Midbrain (tissue), 1 donor: ENCODE measurements at regions not wholly inside any gene's neighbourhood (a gene's known extent, or its start where the extent isn't known, plus 50 kb on each side); places are given as distances from the start of the nearest gene placed in this dataset.

Experiments
- DNase-seq: peaks from one replicate; lab custom pipeline; 2025; lab: John Stamatoyannopoulos, UW

- DNase-seq = no peak
Measured at GRCh38 chr13:80591976-80592740, 251.2 kb upstream of the SPRY2 start.

- no peak for DNase-seq
Measured at GRCh38 chr13:80590551-80590950, 249.6 kb upstream of the SPRY2 start.

- no peak for DNase-seq
Measured at GRCh38 chr13:80586356-80586755, 245.4 kb upstream of the SPRY2 start.

GRCh38 chr13:80585531-80585930 lies 244.6 kb upstream of the SPRY2 start:
- no peak for DNase-seq

GRCh38 chr13:80584785-80585184 lies 243.9 kb upstream of the SPRY2 start:
- no peak for DNase-seq

- no peak for DNase-seq
Measured at GRCh38 chr13:80584306-80584705, 243.4 kb upstream of the SPRY2 start.

- DNase-seq = no peak
Measured at GRCh38 chr13:80577926-80578670, 237.2 kb upstream of the SPRY2 start.

- DNase-seq = no peak
Measured at GRCh38 chr13:80577285-80577684, 236.4 kb upstream of the SPRY2 start.

GRCh38 chr13:80574113-80574850 lies 233.4 kb upstream of the SPRY2 start:
- DNase-seq = no peak

- DNase-seq = no peak
Measured at GRCh38 chr13:80572923-80573316, 232.0 kb upstream of the SPRY2 start.

- no peak for DNase-seq
Measured at GRCh38 chr13:80572308-80572922, 231.5 kb upstream of the SPRY2 start.

- no peak for DNase-seq
Measured at GRCh38 chr13:80571346-80572307, 230.7 kb upstream of the SPRY2 start.

- DNase-seq = no peak
Measured at GRCh38 chr13:80563439-80563838, 222.5 kb upstream of the SPRY2 start.

- no peak for DNase-seq
Measured at GRCh38 chr13:80562433-80563156, 221.7 kb upstream of the SPRY2 start.

GRCh38 chr13:80560609-80561008 lies 219.7 kb upstream of the SPRY2 start:
- DNase-seq = no peak

GRCh38 chr13:80559944-80560343 lies 219.0 kb upstream of the SPRY2 start:
- DNase-seq = no peak

- no peak for DNase-seq
Measured at GRCh38 chr13:80558074-80558473, 217.1 kb upstream of the SPRY2 start.

GRCh38 chr13:80555796-80556678 lies 215.1 kb upstream of the SPRY2 start:
- DNase-seq = no peak

GRCh38 chr13:80552851-80553440 lies 212.0 kb upstream of the SPRY2 start:
- no peak for DNase-seq
